ENCODE measurements at regions not wholly inside any gene's neighbourhood (a gene's known extent, or its start where the extent isn't known, plus 50 kb on each side); places are given as distances from the start of the nearest gene placed in this dataset.
A peak's percentile ranks its signal among the peaks of the same experiment; 100 is the strongest.

- no peak for DNase-seq
Observed at GRCh38 chr5:20102293-20102692, 114.3 kb upstream of the CDH18 start.

- no peak for DNase-seq
Observed at GRCh38 chr5:20098694-20099093, 110.7 kb upstream of the CDH18 start.

- DNase-seq, result no peak
Observed at GRCh38 chr5:20088361-20088760, 100.4 kb upstream of the CDH18 start.

DNA sequence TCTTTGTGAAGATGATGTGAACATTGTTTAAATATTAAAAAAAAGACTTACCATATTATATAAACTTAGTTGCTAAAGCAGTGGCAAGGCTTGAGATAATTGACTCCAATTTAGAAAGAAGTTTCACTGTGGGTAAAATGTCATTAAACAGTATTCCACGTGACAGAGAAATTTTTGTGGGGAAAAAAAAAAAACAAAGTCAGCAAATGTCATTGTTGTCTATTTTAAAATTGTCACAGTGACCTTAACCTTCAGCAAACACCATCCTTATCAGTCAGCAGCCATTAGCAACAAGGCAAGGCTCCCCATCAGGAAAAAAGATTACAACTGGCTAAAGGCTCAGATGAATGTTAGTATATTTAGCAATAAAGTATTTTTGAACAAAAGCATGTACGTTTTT lies 99.3 kb upstream of the CDH18 start:
- DNase-seq, result no peak

DNA sequence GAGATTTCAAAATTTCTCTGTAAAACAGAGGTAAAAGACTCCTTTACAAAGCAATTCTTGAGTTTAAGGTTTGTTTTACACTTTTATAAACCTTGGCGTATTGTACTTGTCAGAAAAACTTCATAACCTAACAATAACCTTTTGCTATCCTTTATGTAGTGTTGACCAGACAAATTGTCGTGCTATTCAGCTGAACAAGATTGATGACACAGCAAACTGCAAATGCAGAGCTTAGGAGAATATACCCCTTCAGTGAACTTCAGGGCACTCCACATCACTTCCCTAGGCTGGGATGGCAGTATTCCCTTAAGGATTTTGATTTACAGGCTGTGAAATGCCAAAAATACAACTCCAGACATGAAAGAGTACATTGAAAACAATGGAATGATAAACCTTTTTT lies 89.2 kb upstream of the CDH18 start:
- DNase-seq, result peak; percentile 12

DNA sequence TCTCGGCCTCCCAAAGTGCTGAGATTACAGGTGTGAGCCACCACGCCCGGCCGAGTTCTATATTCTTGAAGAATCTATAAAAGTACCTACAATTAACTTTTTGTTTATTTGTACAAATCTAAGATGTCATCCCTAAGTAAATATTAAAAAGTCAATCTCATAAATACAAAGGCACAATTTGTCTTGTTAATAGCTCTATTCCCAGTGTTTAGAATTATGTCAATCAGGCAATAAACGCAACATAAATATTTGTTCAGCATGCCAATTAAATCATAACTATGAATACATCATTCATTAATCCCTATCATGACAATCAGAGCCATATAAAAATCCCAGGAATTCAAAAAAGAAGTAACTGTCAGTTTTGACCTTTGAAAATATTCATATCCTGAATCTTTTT lies 68.9 kb upstream of the CDH18 start:
- no peak for DNase-seq

DNA sequence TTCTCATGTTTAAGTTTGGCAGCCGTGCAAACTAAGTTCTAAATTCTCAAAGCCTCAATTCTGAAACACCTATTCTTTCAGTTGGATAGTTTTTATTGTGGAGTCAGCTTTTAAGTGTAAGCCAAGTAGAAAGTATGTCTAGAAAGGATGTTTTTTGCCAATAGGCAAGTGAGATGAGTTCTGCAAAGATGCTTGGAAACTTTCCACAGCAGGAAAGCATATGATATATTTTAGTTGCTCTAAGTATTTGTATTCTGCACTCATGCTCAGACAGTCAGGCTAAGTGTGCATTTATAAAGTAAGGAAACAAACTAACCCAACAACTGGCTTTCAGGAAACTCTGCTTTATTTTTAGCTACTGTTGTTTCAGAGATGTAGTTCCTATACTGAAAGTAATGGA lies 67.3 kb upstream of the CDH18 start:
- DNase-seq, result peak; percentile 15

- no peak for DNase-seq
Observed at GRCh38 chr5:20050262-20050661, 62.3 kb upstream of the CDH18 start.

DNA sequence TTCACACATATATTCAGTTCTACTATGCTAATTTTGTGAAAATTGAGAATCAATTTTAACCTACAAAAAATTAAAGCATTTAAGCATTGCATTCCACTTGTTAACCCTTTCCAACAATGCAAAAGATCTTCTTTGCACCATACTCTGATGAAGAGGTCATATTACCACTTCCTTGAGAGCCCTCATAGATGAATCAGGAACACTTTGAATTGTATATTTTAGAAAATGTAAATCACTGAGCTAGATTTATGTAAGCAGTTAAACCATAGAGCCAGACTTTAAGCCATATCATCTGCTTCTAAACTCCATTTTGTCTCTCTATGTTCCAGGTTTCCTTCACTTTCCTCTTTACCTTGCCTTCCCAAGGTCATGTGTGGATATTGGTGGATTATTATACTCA lies 56.5 kb upstream of the CDH18 start:
- DNase-seq, result no peak

GRCh38 chr5:20041326-20042274 lies 53.6 kb upstream of the CDH18 start:
- peak; percentile 45 for DNase-seq

GRCh38 chr5:20040901-20041300 lies 52.9 kb upstream of the CDH18 start:
- DNase-seq, result no peak

All from RPMI8226 (cell line).